ENCODE measurements at regions not wholly inside any gene's neighbourhood (a gene's known extent, or its start where the extent isn't known, plus 50 kb on each side); places are given as distances from the start of the nearest gene placed in this dataset.

DNA sequence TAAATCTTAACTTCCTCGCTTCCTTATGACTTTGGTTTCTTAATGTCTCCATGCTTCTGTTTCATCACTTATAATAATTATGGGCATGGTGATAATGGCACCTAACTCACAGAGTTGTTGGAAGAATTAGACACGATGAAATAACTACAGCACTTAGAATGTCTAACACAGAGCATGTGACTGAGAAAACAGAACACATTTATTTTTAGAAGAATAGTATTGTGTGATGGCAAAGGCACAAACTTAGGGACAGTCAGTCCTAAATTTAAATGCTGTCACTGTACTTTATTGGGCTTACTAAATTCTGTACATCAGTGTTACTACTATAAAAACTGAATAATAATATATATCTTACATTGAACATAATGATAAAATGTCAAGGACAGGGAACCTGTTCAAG, 391.1 kb upstream of the JAG1 start:
- DNase-seq (ENCODE audit: low read depth): no peak
- TF ChIP-seq, protein P1, sequence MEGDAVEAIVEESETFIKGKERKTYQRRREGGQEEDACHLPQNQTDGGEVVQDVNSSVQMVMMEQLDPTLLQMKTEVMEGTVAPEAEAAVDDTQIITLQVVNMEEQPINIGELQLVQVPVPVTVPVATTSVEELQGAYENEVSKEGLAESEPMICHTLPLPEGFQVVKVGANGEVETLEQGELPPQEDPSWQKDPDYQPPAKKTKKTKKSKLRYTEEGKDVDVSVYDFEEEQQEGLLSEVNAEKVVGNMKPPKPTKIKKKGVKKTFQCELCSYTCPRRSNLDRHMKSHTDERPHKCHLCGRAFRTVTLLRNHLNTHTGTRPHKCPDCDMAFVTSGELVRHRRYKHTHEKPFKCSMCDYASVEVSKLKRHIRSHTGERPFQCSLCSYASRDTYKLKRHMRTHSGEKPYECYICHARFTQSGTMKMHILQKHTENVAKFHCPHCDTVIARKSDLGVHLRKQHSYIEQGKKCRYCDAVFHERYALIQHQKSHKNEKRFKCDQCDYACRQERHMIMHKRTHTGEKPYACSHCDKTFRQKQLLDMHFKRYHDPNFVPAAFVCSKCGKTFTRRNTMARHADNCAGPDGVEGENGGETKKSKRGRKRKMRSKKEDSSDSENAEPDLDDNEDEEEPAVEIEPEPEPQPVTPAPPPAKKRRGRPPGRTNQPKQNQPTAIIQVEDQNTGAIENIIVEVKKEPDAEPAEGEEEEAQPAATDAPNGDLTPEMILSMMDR (IDR thresholded peaks at IDR 0.05; ENCODE audit: insufficient read depth, low read depth, low read length, missing control alignments): no peak
- no peak overlapping the region for H3K4me3 ChIP-seq (ENCODE audit: low read length)

DNA sequence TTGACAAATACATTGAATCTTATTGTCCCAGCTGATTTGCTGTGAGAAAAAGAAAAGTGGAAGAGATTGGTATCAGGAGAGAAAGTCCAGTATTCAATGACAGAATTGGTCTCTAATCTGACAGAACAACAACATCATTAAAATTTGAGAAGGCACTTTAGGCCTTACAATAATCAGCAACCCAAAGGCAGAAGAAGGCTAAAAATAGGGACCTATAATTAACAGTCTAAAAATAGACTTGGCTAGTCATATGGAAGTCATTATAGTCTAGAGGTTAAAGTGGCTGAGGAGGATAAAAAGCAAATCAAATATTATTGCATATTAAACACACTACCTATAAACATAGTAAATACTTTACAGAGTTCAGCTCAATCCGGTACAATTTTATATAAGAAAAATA, 393.6 kb upstream of the JAG1 start:
- DNase-seq (ENCODE audit: low read depth): no peak
- TF ChIP-seq, protein P1 (IDR thresholded peaks at IDR 0.05; ENCODE audit: insufficient read depth, low read depth, low read length, missing control alignments): no peak

DNA sequence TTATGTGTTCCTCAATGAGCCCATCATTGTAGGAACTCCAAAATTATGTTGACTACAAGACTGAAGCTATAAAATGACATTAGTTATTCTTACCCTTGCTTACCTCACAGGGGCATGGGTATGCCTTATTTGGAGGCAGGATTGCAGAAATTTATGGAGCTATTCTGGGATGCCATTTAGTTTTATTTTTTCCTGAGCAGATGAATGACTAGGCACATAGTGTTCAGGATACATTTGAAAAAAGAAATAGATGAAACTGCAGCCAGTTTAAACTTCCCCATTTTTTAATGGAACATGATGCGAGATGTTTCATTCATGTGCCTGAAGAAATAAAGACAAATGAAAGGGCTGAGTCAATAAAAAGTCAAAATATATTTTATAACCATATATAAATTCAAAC, 399.2 kb upstream of the JAG1 start:
- TF ChIP-seq, protein P1 (IDR thresholded peaks at IDR 0.05; ENCODE audit: insufficient read depth, low read depth, low read length, missing control alignments): no peak
- no peak for DNase-seq (ENCODE audit: low read depth)
- H3K4me3 ChIP-seq (ENCODE audit: low read length): no peak overlapping the region

More for the DNA sequence above, 393.6 kb upstream of the JAG1 start:
- no peak overlapping the region for H3K4me3 ChIP-seq (ENCODE audit: low read length)

DNA sequence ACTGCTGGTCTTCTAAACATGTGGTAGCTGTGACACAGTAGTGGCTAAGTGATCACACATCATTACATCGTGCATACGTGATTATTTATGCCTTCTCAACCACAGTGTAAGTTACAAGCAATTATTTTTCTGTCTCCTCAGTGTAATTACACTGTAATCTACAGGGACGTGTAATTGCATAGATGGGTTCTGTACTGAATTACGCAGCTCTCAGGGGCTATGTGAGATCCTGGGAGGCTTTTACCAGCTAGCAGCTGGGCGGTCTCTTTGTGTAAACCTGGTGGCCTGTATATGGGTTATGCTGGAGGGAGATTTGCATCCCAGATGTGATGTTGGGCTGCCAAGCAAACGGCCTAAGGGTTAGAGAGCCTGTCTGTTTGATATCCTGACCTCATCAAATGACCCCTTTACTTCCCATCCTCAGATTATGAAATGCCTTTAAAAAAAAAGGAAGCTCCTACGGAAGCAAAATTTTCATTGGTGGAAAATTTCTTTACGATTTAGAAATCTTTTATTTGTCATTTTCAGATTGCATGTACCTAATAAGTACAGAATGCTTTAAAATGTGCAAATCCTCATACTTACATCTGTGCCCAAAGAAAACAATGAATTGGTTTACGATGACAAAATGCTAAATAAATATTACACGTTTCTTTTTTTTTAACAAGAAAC, 402.8 kb upstream of the JAG1 start:
- no peak overlapping the region for H3K4me3 ChIP-seq (ENCODE audit: low read length)
- no peak for DNase-seq (ENCODE audit: low read depth)
- TF ChIP-seq, protein P1 (IDR thresholded peaks at IDR 0.05; ENCODE audit: insufficient read depth, low read depth, low read length, missing control alignments): no peak

DNA sequence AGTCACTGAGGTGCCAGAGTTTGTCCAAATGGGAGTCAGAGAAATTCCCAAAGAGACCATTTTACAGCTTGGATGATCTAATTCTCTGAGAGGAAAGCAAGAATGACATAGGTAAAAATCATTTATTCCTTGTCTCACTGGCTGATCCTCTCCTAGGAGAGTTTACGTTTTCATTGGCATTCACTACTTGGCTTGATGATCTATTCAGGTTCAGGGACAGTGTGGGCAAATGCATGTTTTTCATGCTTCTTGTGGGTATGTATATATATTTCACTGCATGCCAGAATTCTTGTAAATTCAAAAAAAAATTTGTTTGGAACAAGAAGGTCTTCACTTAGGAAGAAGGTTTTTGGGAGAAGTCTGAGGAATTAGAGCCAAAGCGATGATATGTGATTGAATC, 403.4 kb upstream of the JAG1 start:
- DNase-seq (ENCODE audit: low read depth): no peak
- H3K4me3 ChIP-seq (ENCODE audit: low read length): no peak overlapping the region
- TF ChIP-seq, protein P1 (IDR thresholded peaks at IDR 0.05; ENCODE audit: insufficient read depth, low read depth, low read length, missing control alignments): no peak

DNA sequence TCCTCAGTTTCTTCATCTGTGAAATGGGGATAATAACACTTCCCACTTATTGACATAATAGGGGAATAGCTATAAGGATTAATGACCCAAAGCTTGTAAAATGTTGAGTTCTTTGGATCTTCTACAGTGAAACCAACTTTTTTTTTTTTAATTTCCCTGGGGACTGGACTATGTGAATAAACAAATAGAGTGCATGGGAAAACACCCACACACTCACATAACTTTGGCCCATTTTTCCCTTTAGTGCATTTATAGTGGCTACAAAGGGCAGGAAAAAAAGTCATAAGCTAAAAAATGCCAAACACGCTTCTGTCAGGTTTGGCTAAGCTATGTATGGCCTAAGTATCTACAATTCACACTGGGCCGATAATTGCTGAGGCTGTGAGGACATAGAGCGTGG, 406.2 kb upstream of the JAG1 start:
- TF ChIP-seq, protein P1 (IDR thresholded peaks at IDR 0.05; ENCODE audit: insufficient read depth, low read depth, low read length, missing control alignments): no peak
- no peak for DNase-seq (ENCODE audit: low read depth)
- no peak overlapping the region for H3K4me3 ChIP-seq (ENCODE audit: low read length)

DNA sequence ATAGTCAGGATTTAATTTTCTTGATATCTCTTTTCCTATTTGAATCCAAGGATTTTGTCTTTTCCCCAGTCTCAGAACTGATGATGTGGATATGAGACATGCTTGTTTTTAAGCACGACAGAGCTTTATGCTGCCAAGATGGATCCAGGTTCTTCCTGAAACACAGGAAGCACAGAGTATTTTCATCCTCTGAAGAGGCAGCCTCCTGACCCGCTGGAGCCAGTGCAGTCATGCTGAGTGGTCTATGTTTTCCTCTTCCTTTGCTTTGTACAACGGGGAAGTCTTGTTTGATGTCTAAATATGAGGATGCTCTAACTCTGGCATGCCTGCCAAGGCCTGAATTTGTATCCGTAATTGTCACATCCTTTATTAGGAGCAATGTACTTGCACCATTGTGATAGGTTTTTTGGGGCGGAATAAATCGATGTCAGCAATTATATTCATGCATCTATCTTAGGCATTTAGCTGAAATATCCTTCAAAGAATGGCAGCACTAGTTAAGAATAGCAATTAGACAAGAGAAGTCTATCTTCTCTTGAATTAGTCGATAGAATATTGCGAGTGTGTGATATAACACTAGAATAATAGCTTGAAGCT, 407.1 kb upstream of the JAG1 start:
- TF ChIP-seq, protein P1 (IDR thresholded peaks at IDR 0.05; ENCODE audit: insufficient read depth, low read depth, low read length, missing control alignments): no peak
- peak; percentile 28 for DNase-seq (ENCODE audit: low read depth)
- no peak overlapping the region for H3K4me3 ChIP-seq (ENCODE audit: low read length)

Measured in epithelial cell of esophagus (primary cell).